ENCODE measurements at regions not wholly inside any gene's neighbourhood (a gene's known extent, or its start where the extent isn't known, plus 50 kb on each side); places are given as distances from the start of the nearest gene placed in this dataset.

- TF ChIP-seq CTCF (IDR thresholded peaks at IDR 0.05; ENCODE audit: borderline replicate concordance, extremely low read depth, low read length, poor library complexity, severe bottlenecking), result no peak
- no peak for TF ChIP-seq EZH2 (IDR thresholded peaks at IDR 0.05; ENCODE audit: borderline replicate concordance, low read depth, low read length, severe bottlenecking)
These were observed 330.4 kb downstream of the AJAP1 start for GRCh38 chr1:4984841-4985240.
